Daoy (cell line): ENCODE measurements at regions not wholly inside any gene's neighbourhood (a gene's known extent, or its start where the extent isn't known, plus 50 kb on each side); places are given as distances from the start of the nearest gene placed in this dataset.

Source experiments
- DNase-seq: peaks from one replicate; pipeline ENCODE4 v3.0.0-alpha.2; 2015; ENCODE audit warnings: low read depth

DNA sequence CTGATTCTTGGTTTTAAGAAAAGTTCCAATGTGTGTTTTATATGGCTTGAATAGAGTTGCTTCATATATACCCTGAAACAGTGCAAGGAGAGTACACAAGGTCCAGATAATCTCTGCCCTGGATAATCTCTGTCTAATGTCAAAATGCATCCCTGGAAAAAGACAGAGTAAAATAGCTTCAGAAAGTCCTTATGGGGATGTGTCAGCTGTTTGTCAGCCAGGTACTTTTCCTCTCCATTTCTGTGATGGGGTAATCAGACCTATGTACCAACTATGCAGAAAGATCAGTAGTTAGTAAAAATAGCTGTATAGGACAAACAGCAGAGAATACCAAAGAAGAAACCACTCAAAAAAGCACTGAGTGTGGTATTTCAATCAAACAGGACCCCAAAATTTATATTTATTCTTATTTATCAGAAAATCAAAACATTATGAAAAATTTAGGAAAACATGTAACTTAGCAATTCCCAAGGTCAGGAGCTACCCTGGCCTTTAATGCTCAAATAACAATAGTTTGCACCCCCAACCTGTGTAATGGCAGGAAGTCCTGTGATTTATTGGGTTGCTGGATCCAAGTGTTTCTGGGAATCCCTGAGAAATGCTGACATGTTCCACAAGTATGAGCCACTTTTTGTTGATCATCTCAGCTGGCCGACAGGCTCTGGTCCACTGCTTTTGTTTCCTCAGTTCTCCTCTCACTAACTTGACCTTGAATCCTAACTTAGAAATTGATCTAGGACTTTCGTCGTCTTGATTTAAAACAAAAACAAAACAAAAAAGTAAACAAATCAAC, 69.6 kb downstream of the MDH1 start:
- no peak for DNase-seq

DNA sequence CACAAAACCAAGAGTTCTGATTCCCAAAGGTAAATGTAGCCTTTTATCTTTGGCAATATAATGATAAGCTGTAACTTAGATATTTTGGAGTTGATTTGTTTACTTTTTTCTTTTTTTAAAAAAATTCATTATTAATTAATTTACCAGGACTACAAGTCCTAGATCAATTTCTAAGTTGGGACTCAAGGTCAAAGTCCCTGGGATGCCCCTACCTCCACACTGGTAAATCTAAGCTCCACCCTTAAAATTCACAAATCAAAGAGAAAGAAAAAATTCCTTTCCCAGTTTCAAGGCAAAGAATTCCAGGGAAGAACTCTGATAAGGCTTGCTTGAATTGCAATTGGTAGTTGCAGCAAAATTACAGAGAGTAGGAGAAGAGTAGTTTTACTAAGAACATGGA, 71.3 kb downstream of the MDH1 start:
- no peak for DNase-seq

- DNase-seq, result peak; percentile 31
Observed at GRCh38 chr2:63661076-63661475, 72.3 kb downstream of the MDH1 start.

DNA sequence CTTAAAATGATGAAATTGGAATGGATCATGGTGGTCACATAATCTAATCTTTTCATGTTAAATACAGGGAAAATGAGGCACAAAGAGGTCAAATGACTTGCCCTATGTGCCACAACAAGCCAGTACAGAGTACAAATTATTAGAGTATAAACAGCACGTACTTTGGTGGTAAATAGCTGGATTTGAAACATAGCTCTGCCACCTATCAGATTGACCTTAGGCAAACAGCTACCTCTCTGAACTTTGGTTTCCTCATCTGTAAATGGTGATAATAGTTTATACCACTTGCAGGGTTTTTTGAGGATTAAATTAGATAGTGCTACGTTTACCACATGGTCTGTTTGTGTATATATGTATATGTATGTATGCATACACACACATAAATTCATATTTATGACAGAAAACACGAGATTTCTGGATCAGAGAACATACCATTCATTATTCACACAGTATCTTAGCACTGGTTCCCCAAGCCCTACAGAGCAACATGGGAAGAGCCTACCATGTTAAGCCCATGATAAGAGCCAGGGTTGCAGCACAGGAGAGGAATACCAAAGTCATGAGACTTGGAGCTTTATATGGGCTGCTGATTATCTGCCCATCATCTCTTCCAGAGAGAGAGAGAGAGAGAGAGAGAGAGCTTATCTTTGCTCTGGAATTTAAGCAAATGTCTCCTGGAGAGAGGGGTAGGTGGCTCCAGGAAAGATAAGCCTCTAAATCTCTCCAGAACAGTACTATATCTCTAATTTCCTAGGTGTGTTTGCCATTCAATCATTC, 73.5 kb downstream of the MDH1 start:
- DNase-seq, result no peak

DNA sequence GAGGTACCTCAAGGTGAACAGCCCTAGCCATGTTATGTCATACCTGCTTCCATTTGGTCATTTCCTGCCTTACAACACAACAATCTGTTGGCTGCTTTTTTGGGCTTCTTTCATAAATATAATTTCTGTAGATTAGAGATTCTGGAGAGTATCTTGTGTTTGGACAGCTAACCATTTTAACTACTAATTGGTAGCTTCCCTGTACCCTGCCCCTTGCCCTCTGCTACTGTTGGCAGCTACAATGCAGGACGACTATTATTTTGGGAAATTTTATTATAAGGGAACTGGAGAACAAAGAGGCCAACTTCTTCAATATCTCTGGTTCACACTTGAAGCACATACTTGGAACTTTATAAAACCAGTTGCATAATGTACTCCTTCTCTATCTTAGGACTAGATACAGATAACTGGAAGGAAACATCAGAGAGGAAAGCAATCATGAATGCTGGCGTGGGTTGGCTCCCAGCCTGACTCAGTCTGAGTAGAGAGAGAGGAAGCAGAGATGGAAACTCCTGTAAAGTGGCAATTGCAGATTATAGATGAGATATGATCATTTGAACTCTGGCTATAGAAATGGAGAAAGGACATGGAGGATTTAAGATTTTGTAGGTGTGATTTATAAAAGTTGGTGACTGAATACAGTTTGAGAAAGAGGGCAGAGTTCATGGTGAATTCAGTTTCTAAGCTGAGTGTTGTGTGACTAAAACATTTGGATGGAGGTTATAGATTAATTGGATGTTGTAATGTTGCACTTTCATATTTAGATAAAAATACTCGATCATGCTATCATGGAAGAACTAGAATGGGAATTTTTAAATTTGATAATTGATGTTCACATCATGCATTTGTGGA, 74.5 kb downstream of the MDH1 start:
- DNase-seq, result no peak

- DNase-seq, result no peak
Observed at GRCh38 chr2:63665091-63665490, 76.3 kb downstream of the MDH1 start.

DNA sequence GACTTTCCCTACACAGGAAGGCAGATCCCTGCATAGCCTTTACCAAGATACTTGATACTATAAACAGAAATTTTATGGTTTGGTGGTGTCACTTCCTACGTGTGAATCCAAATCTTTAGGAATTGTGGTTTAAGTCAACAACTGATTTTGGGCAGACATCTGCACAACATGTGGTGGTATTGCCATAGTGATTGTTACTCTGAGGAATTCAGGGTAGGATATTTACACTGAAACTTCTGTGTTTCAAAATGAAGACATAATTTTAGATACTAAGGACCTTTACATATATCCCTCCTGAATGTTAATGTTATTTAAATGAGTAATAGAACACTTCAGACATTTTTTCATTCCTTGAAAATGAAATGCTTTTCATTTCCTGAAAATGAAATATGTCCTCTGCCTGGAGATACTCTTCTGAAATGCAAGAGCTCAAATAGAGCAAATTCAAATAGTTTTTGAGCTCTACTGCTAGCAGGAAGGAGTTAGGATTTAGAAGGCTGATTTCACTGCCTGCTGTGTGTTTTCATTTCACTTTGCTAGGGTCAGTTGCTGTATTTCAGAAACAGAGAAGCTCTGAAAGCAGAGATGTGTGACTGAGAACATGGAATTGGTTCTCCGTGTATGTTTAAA, 77.2 kb downstream of the MDH1 start:
- peak; percentile 5 for DNase-seq

- DNase-seq, result no peak
Observed at GRCh38 chr2:63667132-63667700, 78.5 kb downstream of the MDH1 start.

DNA sequence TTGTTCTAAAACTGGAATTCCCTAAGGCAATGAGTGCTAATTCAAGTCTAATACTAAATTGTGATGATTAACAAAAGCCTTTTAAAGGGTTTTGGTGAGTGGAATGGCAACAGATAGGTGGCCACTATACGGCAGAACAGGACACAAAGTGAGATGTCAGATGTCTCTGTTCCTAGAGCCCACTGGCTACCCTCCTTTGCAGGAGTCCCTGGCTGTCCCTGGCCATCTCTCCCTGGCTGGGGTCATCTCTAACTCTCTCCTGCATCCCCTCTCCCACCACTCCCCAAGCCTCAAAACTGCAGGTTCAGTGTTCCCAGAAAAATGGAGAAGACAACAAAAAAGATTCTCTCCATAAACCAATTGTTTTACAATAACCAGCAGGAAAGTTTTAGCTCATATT, 79.2 kb downstream of the MDH1 start:
- no peak for DNase-seq

DNA sequence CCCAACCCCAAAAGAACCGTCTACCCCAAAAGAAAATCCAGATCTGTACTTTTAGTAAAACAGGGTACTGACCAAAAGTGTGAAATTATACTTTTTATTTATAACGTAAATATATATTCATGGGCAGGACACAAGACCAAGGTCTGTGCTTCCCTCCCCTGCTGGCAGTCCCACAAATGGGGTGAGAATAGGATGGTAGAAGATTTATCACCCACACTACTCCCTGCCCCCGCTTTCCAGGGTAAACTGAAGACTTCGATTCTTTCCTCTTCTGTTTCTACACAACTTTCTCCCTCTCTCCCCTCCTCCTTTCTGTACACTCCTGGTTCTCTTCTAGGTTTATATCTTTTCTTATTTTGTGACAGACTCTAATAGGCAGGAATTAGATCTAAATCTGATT, 79.7 kb downstream of the MDH1 start:
- DNase-seq, result no peak

DNA sequence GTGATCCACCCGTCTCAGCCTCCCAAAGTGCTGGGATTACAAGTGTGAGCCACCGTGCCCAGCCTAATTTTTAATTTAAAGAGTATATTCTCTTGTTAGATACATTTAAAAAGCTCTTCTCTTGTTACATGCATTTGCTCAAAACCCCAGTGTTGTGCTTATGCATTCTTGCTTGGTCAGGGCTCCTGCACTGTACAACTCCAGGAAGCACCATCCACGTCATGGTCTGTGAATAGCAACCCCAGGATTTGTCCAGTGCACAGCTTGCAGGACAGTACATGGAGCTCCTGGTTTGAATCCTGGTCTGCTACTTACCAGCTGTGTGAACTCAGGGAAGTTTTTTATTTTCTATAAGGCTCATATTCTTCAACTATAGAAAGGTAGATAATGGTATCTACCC, 80.8 kb downstream of the MDH1 start:
- no peak for DNase-seq

DNA sequence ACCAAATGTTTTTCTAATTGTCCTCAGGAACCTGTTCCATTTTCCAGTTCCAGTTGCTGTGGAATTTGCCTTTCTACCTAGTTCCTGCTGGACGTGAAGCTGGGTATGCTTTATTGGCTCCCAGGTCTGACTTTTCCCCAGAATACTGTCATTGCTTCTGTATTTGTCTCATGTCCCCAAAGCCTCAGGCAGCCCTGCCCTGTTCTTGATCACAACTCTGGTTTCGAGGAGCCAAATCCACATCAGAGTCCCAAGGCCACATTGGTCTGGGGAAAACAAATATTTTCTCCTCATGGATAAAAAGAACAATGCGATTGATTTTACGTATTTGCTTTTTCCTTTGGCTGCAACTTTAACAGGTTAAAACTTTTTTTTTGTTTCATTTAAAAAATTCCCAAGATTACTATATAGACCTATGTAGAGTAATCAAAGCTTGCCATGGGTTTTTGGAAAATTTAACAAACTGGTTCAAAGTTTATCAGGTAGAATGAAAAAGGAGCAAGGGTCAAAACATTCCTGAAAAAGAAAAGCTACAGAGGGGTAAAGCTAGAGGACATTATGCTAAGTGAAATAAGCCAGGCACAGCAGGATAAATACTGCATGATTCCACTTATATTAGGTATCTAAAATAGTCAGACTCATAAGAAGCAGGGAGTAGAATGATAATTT, 85.2 kb downstream of the MDH1 start:
- DNase-seq, result no peak

GRCh38 chr2:63675026-63675425, 86.3 kb downstream of the MDH1 start:
- no peak for DNase-seq

DNA sequence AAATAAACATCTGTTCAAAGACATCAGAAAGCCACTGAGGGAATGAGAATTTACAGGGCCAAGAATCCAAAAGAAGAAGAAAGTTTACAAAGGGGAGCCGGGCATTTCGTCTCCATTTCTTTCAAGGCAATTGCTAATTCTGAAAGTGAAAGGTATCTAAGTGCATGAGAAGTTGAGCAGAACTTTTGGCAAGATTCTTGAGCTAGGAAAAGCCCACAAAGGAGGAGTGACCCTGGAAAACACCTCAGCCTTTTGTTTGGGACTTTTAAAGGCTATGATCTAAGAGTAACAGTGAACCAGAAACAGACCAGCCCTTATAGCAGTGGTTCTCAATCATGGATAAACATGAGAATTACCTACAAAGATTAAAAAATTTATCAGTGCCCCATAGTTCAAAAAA, 87.4 kb downstream of the MDH1 start:
- DNase-seq, result no peak

DNA sequence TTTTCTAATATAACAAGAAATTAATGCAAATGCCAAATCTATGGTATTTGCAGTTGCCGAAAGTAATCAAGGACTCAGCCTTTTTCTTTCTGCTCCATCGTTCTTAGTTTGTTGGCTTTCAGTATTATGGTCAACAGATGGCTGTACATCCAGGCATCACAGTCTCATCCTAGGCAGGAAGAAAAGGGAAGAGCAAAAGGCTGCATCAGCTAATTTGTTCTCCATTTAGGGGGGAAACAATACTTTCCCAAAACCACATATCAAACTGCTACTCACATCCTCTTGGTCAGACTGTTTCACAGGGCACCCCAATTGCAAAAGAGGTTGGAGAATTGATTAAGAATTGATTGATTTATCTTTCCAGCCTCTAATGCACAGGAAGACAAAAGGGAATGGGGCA, 89.3 kb downstream of the MDH1 start:
- no peak for DNase-seq

DNA sequence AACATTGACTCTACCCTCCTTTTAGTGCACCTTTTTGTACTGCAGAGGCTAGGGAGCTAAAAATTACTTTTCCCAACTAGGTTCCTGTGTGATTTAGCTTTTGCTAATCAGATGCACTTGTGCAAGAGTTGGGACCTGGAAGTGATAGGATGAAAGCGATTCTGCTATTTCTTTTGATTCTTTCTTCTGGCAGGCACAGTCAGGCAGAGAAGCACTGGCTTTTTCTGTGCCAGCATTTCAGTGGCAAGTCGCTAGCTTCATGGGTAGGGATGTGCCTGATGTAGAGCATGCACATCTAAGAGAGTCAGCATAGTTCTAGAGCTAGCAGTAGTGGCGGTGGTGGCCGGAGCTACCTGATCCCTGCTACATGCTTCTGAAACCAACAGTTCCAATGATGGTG, 89.8 kb downstream of the MDH1 start:
- DNase-seq, result no peak

DNA sequence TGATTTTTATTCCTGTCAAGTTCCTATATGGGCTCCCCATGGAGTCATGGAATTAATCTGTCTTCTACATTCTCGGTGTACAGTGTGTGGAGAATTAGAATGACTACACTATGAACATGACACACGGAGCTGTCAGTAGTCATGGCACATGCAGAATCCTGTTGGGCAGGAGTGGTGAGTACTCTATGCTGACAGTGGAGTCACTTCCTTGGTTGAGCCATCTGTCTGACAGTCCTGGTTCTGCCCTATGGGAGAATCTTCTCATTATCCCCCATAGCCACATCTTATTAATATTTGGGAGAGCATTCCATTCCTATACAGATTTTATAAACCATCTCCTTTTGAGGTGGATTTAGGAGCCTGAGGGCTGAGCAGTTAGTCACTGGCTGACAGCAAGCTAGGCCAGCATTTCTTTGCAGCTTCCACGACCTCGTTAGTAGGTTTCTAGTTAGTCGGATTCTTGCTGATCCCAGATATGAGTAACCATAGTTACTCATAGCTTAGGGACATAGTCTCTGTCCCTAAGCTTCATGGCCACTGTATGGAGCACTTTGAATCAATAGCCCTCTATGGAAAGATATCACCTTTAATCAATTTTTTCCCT, 90.6 kb downstream of the MDH1 start:
- DNase-seq, result no peak

- DNase-seq, result no peak
Observed at GRCh38 chr2:63680455-63680854, 91.7 kb downstream of the MDH1 start.

- no peak for DNase-seq
Observed at GRCh38 chr2:63681896-63682295, 93.1 kb downstream of the MDH1 start.

- peak; percentile 14 for DNase-seq
Observed at GRCh38 chr2:63692002-63692606, 103.3 kb downstream of the MDH1 start.
